AG09309 (cell line): ENCODE measurements at regions not wholly inside any gene's neighbourhood (a gene's known extent, or its start where the extent isn't known, plus 50 kb on each side); places are given as distances from the start of the nearest gene placed in this dataset.
"Not testable (repeated sequence)": the region's sequence is repeated elsewhere in the genome, so short reads cannot be mapped to it uniquely, and the experiment has no call there.

Experiments used
- DNase-seq: peaks from one replicate; pipeline ENCODE4 v3.0.0-alpha.2; 2010; ENCODE audit warnings: low read depth
- H3K4me3 ChIP-seq: 2 replicates; pipeline ENCODE4 v1.5.1; 2011; ENCODE audit warnings: mild to moderate bottlenecking, low read depth, low read length, moderate library complexity; ENCODE audit not compliant: control insufficient read depth
- CTCF ChIP-seq: IDR thresholded peaks from 2 replicates; pipeline ENCODE4 v1.5.1; 2011; ENCODE audit warnings: mild to moderate bottlenecking, low read depth, low read length, inconsistent platforms; ENCODE audit not compliant: insufficient read depth, control insufficient read depth; ENCODE audit errors: missing control alignments

- no peak overlapping the region for H3K4me3 ChIP-seq
- no peak for TF ChIP-seq CTCF
- DNase-seq, result no peak
Measured at GRCh38 chr5:163917747-163918146, 412.3 kb downstream of the MAT2B start.

DNA sequence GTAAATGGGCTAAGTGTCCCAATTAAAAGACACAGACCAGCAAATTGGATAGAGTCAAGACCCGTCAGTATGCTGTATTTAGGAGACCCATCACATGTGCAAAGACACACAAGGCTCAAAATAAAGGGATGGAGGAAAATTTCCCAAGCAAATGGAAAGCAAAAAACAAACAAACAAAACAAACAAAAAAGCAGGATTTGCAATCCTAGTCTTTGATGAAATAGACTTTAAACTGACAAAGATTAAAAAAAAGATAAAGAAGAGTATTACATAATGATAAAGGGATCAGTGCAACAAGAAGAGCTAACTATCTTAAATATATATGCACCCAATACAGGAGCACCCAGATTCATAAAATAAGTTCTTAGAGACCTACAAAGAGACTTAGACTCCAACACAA is 429.6 kb downstream of the MAT2B start:
- not testable (repeated sequence) for H3K4me3 ChIP-seq, DNase-seq

DNA sequence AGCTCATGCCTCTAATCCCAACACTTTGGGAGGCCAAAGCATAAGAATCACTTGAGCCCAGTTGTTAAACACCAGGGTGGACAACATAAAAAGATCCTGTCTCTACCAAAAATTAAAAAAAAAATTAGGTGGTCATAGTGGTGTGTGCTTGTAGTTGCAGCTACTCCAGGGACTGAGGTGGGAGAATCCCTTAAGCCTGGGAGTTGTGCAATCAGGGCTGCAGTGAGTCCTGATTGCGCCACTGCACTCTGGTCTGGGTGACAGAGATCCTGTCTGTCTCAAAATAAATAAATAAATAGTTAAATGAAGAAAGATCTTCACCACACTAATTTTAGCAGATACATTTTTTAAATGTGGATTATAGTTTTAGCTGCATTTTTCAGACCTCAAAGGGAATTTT is 433.2 kb downstream of the MAT2B start:
- TF ChIP-seq CTCF, result no peak
- H3K4me3 ChIP-seq, result no peak overlapping the region
- DNase-seq, result no peak

DNA sequence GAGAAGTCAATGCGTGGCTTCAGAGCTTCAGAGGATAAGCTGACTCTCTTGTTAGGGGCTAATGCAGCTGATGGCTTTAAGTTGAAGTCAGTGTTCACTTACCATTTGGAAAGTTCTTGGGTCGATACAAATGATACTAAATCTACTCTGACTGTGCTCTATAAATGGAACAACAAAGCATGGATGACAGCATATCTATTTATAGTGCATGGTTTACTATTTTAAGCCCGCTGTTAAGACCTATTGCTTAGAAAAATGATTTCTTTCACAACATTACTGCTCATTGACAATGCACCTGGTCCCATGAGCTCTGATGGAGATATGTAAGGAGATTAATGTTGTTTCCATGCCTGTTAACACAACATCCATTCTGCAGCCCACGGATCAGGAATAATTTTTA is 435.7 kb downstream of the MAT2B start:
- H3K4me3 ChIP-seq, result no peak overlapping the region
- no peak for TF ChIP-seq CTCF
- DNase-seq, result no peak

DNA sequence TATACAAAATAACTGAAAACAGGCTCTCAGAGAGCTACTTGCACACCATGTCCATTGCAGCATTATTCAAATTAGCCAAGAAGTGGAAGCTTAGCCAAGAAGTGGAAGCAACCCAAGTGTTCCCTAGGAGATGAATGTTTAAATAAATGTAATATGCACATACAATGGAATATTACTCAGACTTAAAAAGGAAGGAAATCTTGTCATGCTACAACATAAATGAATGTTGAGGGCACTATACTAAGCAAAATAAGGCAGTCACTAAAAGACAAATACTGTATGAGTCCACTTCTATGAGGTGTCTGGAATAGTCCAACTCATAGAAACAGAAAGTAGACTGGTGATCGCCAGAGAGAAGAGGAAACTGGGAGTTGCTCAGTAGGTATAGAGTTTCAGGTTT is 438.1 kb downstream of the MAT2B start:
- DNase-seq, result no peak
- TF ChIP-seq CTCF, result no peak
- H3K4me3 ChIP-seq, result no peak overlapping the region

- TF ChIP-seq CTCF, result no peak
Measured at GRCh38 chr5:163944738-163945137, 439.3 kb downstream of the MAT2B start.

DNA sequence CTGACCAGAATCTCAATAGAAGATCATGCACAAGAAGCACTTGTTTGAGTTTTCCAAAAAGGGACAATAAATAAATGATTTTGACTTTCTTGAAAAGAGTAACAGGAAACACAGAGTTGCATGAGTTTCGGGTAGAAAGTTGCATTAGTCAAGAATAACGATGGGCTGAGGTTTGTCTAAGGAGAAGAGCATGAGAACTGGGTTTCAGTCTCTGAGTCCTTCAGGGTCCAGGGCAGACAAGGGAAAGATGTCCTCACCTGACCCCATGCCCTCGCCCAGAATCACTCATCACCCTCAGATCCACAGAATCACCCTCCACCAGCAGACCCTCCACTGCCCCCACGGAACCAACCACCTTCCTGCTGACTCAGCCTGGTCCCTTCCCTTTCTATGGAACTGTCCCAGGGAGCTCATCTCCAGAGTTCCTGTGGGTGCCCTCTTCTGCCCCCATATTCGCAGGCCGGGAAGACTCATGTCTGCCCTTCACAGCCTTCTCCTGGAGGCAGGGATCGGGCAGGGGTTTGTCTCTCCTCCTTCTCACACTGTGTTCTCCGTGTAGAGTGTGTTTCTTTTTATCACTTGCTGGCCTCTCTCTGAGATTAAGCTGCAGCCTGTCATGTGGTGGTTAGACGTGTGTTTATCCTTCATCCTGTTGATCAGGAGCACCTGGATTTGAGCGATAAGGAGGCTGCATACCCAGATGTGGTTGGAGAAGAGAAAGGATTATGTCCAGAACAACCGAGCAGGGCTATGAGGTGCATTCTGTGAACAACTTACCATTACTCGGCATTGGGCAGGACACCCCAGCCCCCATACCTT is 442.6 kb downstream of the MAT2B start:
- no peak for DNase-seq
- TF ChIP-seq CTCF, result no peak
- H3K4me3 ChIP-seq, result no peak overlapping the region

More at GRCh38 chr5:163944738-163945137, 439.3 kb downstream of the MAT2B start:
- no peak overlapping the region for H3K4me3 ChIP-seq
- DNase-seq, result no peak
